ENCODE measurements at regions not wholly inside any gene's neighbourhood (a gene's known extent, or its start where the extent isn't known, plus 50 kb on each side); places are given as distances from the start of the nearest gene placed in this dataset.
"Not testable (repeated sequence)": the region's sequence is repeated elsewhere in the genome, so short reads cannot be mapped to it uniquely, and the experiment has no call there.

DNA sequence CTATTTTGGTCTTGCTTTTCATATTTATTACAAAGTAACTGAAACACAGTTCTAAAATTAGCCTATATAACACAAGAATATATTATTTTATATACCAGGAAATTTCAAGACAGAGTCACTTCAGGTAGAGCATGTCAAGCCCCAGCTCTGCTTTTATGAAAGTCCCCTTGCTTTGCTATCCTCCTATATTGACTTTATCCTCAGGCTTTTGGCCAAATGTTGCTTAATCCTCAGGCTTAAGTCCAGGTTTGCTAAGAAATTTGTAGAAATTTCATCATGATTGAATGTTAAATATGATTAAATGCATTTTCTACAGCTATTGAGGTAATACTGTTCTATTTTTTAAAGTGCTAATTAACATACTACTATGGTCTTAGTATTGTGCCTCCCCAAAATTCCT is 227.6 kb downstream of the FZD1 start:
- Mint-ChIP-seq H3K9me3 (ENCODE audit: low read depth) (peaks cover 9% of the 10 kb centered on the region), H3K27ac (ENCODE audit: unreplicated experiment) (no peak overlapping the region), H3K4me3 (ENCODE audit: unreplicated experiment) (no peak overlapping the region), H3K27me3 (ENCODE audit: low read depth) (no peaks in the 10 kb centered on the region), H3K36me3 (ENCODE audit: low read depth) (peaks cover 2% of the 10 kb centered on the region), H3K4me1 (ENCODE audit: low read depth) (no peaks in the 10 kb centered on the region)
- TF ChIP-seq, protein P1, sequence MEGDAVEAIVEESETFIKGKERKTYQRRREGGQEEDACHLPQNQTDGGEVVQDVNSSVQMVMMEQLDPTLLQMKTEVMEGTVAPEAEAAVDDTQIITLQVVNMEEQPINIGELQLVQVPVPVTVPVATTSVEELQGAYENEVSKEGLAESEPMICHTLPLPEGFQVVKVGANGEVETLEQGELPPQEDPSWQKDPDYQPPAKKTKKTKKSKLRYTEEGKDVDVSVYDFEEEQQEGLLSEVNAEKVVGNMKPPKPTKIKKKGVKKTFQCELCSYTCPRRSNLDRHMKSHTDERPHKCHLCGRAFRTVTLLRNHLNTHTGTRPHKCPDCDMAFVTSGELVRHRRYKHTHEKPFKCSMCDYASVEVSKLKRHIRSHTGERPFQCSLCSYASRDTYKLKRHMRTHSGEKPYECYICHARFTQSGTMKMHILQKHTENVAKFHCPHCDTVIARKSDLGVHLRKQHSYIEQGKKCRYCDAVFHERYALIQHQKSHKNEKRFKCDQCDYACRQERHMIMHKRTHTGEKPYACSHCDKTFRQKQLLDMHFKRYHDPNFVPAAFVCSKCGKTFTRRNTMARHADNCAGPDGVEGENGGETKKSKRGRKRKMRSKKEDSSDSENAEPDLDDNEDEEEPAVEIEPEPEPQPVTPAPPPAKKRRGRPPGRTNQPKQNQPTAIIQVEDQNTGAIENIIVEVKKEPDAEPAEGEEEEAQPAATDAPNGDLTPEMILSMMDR (IDR thresholded peaks at IDR 0.05): no peak
- no peak for DNase-seq (ENCODE audit: low spot score)

DNA sequence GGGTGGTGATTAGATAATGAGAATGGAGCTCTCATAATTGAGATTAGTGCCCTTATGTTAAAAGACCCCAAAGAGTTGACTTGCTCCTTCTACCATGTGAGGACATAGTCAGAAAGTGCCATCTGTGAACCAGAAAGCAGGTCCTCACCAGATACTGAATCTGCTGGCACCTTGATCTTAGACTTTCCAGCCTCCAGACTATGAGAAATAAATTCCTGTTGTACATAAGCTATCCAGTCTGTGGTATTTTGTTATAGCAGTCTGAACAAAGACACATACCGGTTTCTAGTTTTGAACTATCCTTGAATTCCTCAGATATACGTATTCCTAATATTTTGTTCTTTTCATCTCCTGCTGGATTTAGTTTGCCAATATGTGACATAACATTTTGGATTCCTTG is 228.1 kb downstream of the FZD1 start:
- H3K27me3 Mint-ChIP-seq (ENCODE audit: low read depth): no peaks in the 10 kb centered on the region
- TF ChIP-seq, protein P1 (IDR thresholded peaks at IDR 0.05): no peak
- H3K36me3 Mint-ChIP-seq (ENCODE audit: low read depth): peaks cover 2% of the 10 kb centered on the region
- DNase-seq (ENCODE audit: low spot score): no peak
- H3K27ac Mint-ChIP-seq (ENCODE audit: unreplicated experiment): no peak overlapping the region
- H3K9me3 Mint-ChIP-seq (ENCODE audit: low read depth): peaks cover 9% of the 10 kb centered on the region
- no peak overlapping the region for H3K4me3 Mint-ChIP-seq (ENCODE audit: unreplicated experiment)
- no peaks in the 10 kb centered on the region for H3K4me1 Mint-ChIP-seq (ENCODE audit: low read depth)

DNA sequence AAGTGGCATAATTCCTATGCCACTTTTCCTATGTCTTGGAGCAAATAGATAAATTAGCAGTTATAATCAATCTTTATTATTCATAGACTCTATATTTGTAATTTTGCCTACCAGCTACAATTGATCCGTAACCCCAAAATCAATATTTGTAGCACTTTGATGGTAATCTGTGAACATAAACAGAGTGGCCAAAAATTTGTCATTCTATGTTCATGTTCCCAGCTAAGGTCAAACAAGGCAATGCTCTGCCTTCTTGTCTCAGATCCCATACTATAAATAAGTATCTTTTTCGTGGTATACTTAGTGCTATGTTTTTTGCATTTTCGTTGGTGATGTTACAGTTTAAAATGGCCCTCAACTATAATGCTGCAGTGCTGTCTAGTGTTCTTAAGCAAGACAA is 228.5 kb downstream of the FZD1 start:
- H3K27ac Mint-ChIP-seq (ENCODE audit: unreplicated experiment): no peak overlapping the region
- H3K9me3 Mint-ChIP-seq (ENCODE audit: low read depth): peaks cover 10% of the 10 kb centered on the region
- H3K4me3 Mint-ChIP-seq (ENCODE audit: unreplicated experiment): no peak overlapping the region
- no peak for DNase-seq (ENCODE audit: low spot score)
- H3K27me3 Mint-ChIP-seq (ENCODE audit: low read depth): no peaks in the 10 kb centered on the region
- peaks cover 4% of the 10 kb centered on the region for H3K36me3 Mint-ChIP-seq (ENCODE audit: low read depth)
- no peaks in the 10 kb centered on the region for H3K4me1 Mint-ChIP-seq (ENCODE audit: low read depth)
- TF ChIP-seq, protein P1 (IDR thresholded peaks at IDR 0.05): no peak

DNA sequence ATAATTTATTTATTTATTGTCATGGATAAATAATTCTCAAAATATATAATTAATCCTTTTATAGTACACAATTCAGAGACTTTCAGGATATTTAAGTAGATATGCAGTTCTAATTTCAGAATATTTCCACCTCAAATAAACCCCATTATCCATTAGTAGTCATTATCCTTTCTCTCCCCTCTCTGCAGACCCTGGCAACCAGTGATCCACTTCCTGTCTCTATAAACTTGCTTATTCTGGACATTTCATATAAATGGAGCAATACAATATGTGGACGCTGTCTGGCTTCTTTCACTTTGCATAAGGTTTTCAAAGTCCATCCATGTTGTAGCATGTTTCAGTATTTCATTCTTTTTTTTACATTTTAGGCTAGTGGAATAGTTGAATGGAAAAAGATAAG is 230.2 kb downstream of the FZD1 start:
- Mint-ChIP-seq H3K27ac (ENCODE audit: unreplicated experiment) (no peak overlapping the region), H3K9me3 (ENCODE audit: low read depth) (peaks cover 22% of the 10 kb centered on the region), H3K4me3 (ENCODE audit: unreplicated experiment) (no peak overlapping the region), H3K27me3 (ENCODE audit: low read depth) (no peaks in the 10 kb centered on the region), H3K4me1 (ENCODE audit: low read depth) (no peaks in the 10 kb centered on the region), H3K36me3 (ENCODE audit: low read depth) (peaks cover 5% of the 10 kb centered on the region)
- TF ChIP-seq, protein P1 (IDR thresholded peaks at IDR 0.05): no peak
- no peak for DNase-seq (ENCODE audit: low spot score)

DNA sequence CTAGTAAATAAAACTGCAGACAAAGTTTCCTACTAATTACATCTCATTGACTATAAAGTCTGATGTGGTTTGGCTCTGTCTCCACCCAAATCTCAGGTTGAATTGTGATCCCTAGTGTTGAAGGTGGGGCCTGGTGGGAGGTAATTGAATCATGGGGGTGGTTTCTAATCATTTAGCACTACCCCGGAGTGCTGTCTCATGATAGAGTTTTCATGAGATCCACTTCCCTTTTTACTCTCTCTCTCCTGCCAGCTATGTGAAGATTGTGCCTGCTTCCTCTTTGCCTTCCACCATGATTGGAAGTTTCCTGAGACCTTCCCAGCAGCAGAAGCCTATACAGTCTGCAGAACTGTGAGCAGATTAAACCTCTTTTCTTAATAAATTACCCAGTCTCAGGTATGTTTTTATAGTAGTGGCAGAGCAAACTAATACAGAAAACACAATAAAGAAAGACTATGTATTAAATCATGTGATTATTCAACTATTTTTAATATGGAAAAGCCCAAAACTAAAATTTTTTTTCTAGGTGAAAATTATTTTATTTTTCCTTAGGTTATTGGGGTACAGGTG is 232.1 kb downstream of the FZD1 start:
- Mint-ChIP-seq H3K4me3 (ENCODE audit: unreplicated experiment) (no peak overlapping the region), H3K36me3 (ENCODE audit: low read depth) (peaks cover 6% of the 10 kb centered on the region), H3K9me3 (ENCODE audit: low read depth) (peaks cover 40% of the 10 kb centered on the region), H3K4me1 (ENCODE audit: low read depth) (no peaks in the 10 kb centered on the region), H3K27me3 (ENCODE audit: low read depth) (no peaks in the 10 kb centered on the region), H3K27ac (ENCODE audit: unreplicated experiment) (no peak overlapping the region)
- no peak for DNase-seq (ENCODE audit: low spot score)
- TF ChIP-seq, protein P1 (IDR thresholded peaks at IDR 0.05): no peak

DNA sequence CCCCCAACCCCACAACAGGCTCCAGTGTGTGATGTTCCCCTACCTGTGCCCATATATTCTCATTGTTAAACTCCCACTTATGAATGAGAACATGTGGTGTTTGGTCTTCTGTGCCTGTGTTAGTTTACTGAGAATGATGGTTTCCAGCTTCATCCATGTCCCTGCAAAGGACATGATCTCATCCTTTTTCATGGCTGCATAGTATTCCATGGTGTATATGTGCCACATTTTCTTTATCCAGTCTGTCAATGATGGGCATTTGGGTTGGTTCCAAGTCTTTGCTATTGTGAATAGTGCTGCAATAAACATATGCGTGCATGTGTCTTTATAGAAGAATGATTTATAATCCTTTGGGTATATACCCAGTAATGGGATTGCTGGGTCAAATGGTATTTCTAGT is 233.0 kb downstream of the FZD1 start:
- H3K27me3 Mint-ChIP-seq (ENCODE audit: low read depth); H3K4me1 Mint-ChIP-seq (ENCODE audit: low read depth); H3K4me3 Mint-ChIP-seq (ENCODE audit: unreplicated experiment); H3K27ac Mint-ChIP-seq (ENCODE audit: unreplicated experiment); H3K36me3 Mint-ChIP-seq (ENCODE audit: low read depth); DNase-seq (ENCODE audit: low spot score): not testable (repeated sequence)
- peaks cover 43% of the 10 kb centered on the region for H3K9me3 Mint-ChIP-seq (ENCODE audit: low read depth)

All from chondrocyte (in vitro differentiated cells).